OCI-LY7 (cell line): ENCODE measurements at regions not wholly inside any gene's neighbourhood (a gene's known extent, or its start where the extent isn't known, plus 50 kb on each side); places are given as distances from the start of the nearest gene placed in this dataset.

Experiments
- BruUV-seq: library from RNA; stranded (reverse); fragments of 400-500 nt; replicated peaks from 2 replicates; lab custom pipeline; 2021; lab: Mats Ljungman, UMichigan
- CTCF ChIA-PET: fragments of 300-600 bp; sonication (Branson Sonifier 250); formaldehyde crosslinking; loops from one replicate; lab custom pipeline; 2022; ENCODE audit warnings: antibody characterized with exemption; ENCODE audit not compliant: unreplicated experiment; lab: Charles Lee
- POLR2A ChIA-PET: fragments of 300-600 bp; sonication (Branson Sonifier 250); formaldehyde crosslinking; loops from one replicate; lab custom pipeline; 2022; ENCODE audit warnings: antibody characterized with exemption; lab: Charles Lee
- DNase-seq: peaks from one replicate; pipeline ENCODE4 v3.0.0-alpha.2; 2015; ENCODE audit warnings: low spot score
- H2AFZ ChIP-seq: fragments of 200-600 bp; sonication (generic), shearing (Covaris generic); 2 replicates; pipeline ENCODE4 v1.6.1; 2014; ENCODE audit warnings: mild to moderate bottlenecking, antibody characterized with exemption, low read length, moderate library complexity
- H3K27ac ChIP-seq: fragments of 200-600 bp; sonication (generic); 2 replicates; pipeline ENCODE4 v1.5.1; 2014; ENCODE audit warnings: mixed run types, low read depth, mild to moderate bottlenecking, moderate library complexity, low read length, inconsistent platforms; ENCODE audit not compliant: poor library complexity, severe bottlenecking
- H3K36me3 ChIP-seq: fragments of 200-600 bp; sonication (generic); 2 replicates; pipeline ENCODE4 v1.6.1; 2014; ENCODE audit warnings: mild to moderate bottlenecking, antibody characterized with exemption, low read length, moderate library complexity, mixed read lengths; ENCODE audit not compliant: insufficient read depth
- H3K4me1 ChIP-seq: fragments of 200-600 bp; sonication (generic); 2 replicates; pipeline ENCODE4 v1.5.1; 2014; ENCODE audit warnings: mild to moderate bottlenecking, low read length; ENCODE audit not compliant: insufficient read depth, poor library complexity, severe bottlenecking
- H3K4me2 ChIP-seq: fragments of 200-600 bp; sonication (generic); 2 replicates; pipeline ENCODE4 v1.6.1; 2014; ENCODE audit warnings: mild to moderate bottlenecking, low read length
- H3K4me3 ChIP-seq: fragments of 200-600 bp; sonication (generic); 2 replicates; pipeline ENCODE4 v1.5.1; 2014; ENCODE audit warnings: mild to moderate bottlenecking, low read depth, low read length; ENCODE audit not compliant: poor library complexity, severe bottlenecking
- H3K79me2 ChIP-seq: fragments of 200-600 bp; sonication (generic); 2 replicates; pipeline ENCODE4 v1.6.1; 2016; ENCODE audit warnings: low read depth, mild to moderate bottlenecking, low read length, moderate library complexity, mixed read lengths; ENCODE audit not compliant: insufficient read depth
- H3K9me2 ChIP-seq: fragments of 200-600 bp; sonication (generic); 2 replicates; pipeline ENCODE4 v1.6.1; 2016; ENCODE audit warnings: mild to moderate bottlenecking, low read length, mixed read lengths; ENCODE audit not compliant: insufficient read depth
- H3K9me3 ChIP-seq: fragments of 200-600 bp; sonication (generic); 2 replicates; pipeline ENCODE4 v1.6.1; 2014; ENCODE audit warnings: mild to moderate bottlenecking, mixed run types, low read length, mixed read lengths
- H4K20me1 ChIP-seq: fragments of 200-600 bp; sonication (generic); 2 replicates; pipeline ENCODE4 v1.6.1; 2014; ENCODE audit warnings: mild to moderate bottlenecking, antibody characterized with exemption, low read length, moderate library complexity, mixed read lengths; ENCODE audit not compliant: insufficient read depth
- CTCF ChIP-seq: fragments of 200-600 bp; sonication (generic); conservative IDR thresholded peaks from 2 replicates; pipeline ENCODE4 v1.5.1; 2014; ENCODE audit warnings: mild to moderate bottlenecking, antibody characterized with exemption, low read length, moderate library complexity, mixed read lengths
- EZH2phosphoT487 ChIP-seq: fragments of 200-600 bp; sonication (generic); IDR thresholded peaks from 2 replicates; pipeline ENCODE4 v1.6.1; 2018; ENCODE audit warnings: low read depth, borderline replicate concordance, mild to moderate bottlenecking, mixed run types, antibody characterized with exemption, low read length, moderate library complexity, mixed read lengths
- intact Hi-C: fragments of 100-400 bp; cut with micrococcal nuclease; formaldehyde crosslinking; loops from one replicate; pipeline ENCODE4 v1.10.0; 2022; ENCODE audit not compliant: unreplicated experiment

- Histone ChIP-seq H3K79me2 (no peaks in the 10 kb centered on the region), H3K9me3 (no peaks in the 10 kb centered on the region), H3K36me3 (no peaks in the 10 kb centered on the region), H3K4me1 (no peaks in the 10 kb centered on the region), H2AFZ (no peak overlapping the region), H3K27ac (no peak overlapping the region), H4K20me1 (no peaks in the 10 kb centered on the region), H3K9me2 (no peaks in the 10 kb centered on the region), H3K4me2 (no peak overlapping the region), H3K4me3 (no peak overlapping the region)
- ChIA-PET CTCF (no interaction called here), POLR2A (no interaction called here)
- TF ChIP-seq CTCF (no peak), EZH2phosphoT487 (no peak)
- no TSS peak for BruUV-seq
- DNase-seq = no peak
- intact Hi-C loops = no loop called here
These were observed 138.8 kb upstream of the WNT4 start for GRCh38 chr1:22281521-22282363.

GRCh38 chr1:22282364-22282995, 139.6 kb upstream of the WNT4 start:
- Histone ChIP-seq H3K4me2 (no peak overlapping the region), H3K4me3 (no peak overlapping the region), H3K4me1 (no peaks in the 10 kb centered on the region), H3K9me3 (no peaks in the 10 kb centered on the region), H3K27ac (no peak overlapping the region), H3K36me3 (no peaks in the 10 kb centered on the region), H4K20me1 (no peaks in the 10 kb centered on the region), H3K9me2 (no peaks in the 10 kb centered on the region), H3K79me2 (no peaks in the 10 kb centered on the region), H2AFZ (no peak overlapping the region)
- intact Hi-C loops = no loop called here
- no peak for DNase-seq
- TF ChIP-seq EZH2phosphoT487 = no peak
- TF ChIP-seq CTCF = no peak
- no TSS peak for BruUV-seq
- CTCF ChIA-PET = no interaction called here
- POLR2A ChIA-PET = no interaction called here

GRCh38 chr1:22283596-22283995, 140.7 kb upstream of the WNT4 start:
- no peaks in the 10 kb centered on the region for H3K36me3 ChIP-seq
- H3K9me2 ChIP-seq = no peaks in the 10 kb centered on the region
- H2AFZ ChIP-seq = no peak overlapping the region
- no peaks in the 10 kb centered on the region for H4K20me1 ChIP-seq
- no peak overlapping the region for H3K27ac ChIP-seq
- H3K4me2 ChIP-seq = no peak overlapping the region
- BruUV-seq = no TSS peak
- no peaks in the 10 kb centered on the region for H3K79me2 ChIP-seq
- DNase-seq = no peak
- intact Hi-C loops = no loop called here
- ChIA-PET CTCF (interaction anchor here (0.6 kb wide), 1 partner anchor 656 kb away, joined by 3 read pairs; no protein-coding TSS in a partner anchor), POLR2A (no interaction called here)
- no peak for TF ChIP-seq CTCF
- no peak for TF ChIP-seq EZH2phosphoT487
- H3K4me3 ChIP-seq = no peak overlapping the region
- no peaks in the 10 kb centered on the region for H3K9me3 ChIP-seq
- no peaks in the 10 kb centered on the region for H3K4me1 ChIP-seq
